T-cell (primary cell): ENCODE measurements at regions not wholly inside any gene's neighbourhood (a gene's known extent, or its start where the extent isn't known, plus 50 kb on each side); places are given as distances from the start of the nearest gene placed in this dataset.

ENCODE experiments used
- ATAC-seq, 4 experiments: fragments of 200-7000 bp in 3 of 4; fragments of 150-1000 bp in 1 of 4; cut with Tn5 transposase; replicated peaks in 1 of 4; 1 replicate in 3 of 4; 2 replicates in 1 of 4; pipeline ENCODE4 v1.10.0; 2021; ENCODE audit warnings: moderate library complexity in 3 of 4, mild to moderate bottlenecking in 2 of 4, moderate number of reproducible peaks in 1 of 4
- CTCF ChIA-PET, 2 donors: fragments of 300-600 bp; sonication (Branson Sonifier 250); formaldehyde crosslinking; loops; one replicate each; lab custom pipeline; 2022; ENCODE audit warnings: antibody characterized with exemption in 2 of 2; lab: Charles Lee
- POLR2A ChIA-PET, 2 donors: fragments of 300-600 bp; sonication (Branson Sonifier 250); formaldehyde crosslinking; loops; one replicate each; lab custom pipeline; 2022; ENCODE audit warnings: antibody characterized with exemption in 2 of 2; lab: Charles Lee
- DNase-seq, 35 experiments: peaks; one replicate each; pipeline versions ENCODE4 v3.0.0 to v3.0.0-alpha.2; 2013 to 2023
- H3K27ac ChIP-seq: one replicate; pipeline ENCODE4 v1.5.1; 2013; ENCODE audit warnings: low read length
- H3K27me3 ChIP-seq, 2 experiments: replicated peaks in 1 of 2; 1 replicate in 1 of 2; 2 replicates in 1 of 2; pipeline versions ENCODE4 v1.6.1 to v1.7.0; 2013; ENCODE audit warnings: low read length in 1 of 2, mixed read lengths in 1 of 2; ENCODE audit not compliant: control insufficient read depth in 2 of 2, insufficient read depth in 2 of 2; ENCODE audit errors: extremely low read depth in 1 of 2
- H3K36me3 ChIP-seq, 2 donors: 1 replicate in 1 of 2; 2 replicates in 1 of 2; pipeline versions ENCODE4 v1.6.1 to v1.7.0; 2013; ENCODE audit warnings: low read length in 1 of 2; ENCODE audit not compliant: control insufficient read depth in 2 of 2, insufficient read depth in 1 of 2; ENCODE audit errors: extremely low read depth in 1 of 2
- H3K4me1 ChIP-seq, 2 experiments: 1 replicate in 1 of 2; 2 replicates in 1 of 2; pipeline versions ENCODE4 v1.6.1 to v1.7.0; 2013; ENCODE audit warnings: low read length in 2 of 2, mixed read lengths in 1 of 2; ENCODE audit not compliant: insufficient read depth in 2 of 2, control insufficient read depth in 1 of 2; ENCODE audit errors: extremely low read depth in 1 of 2
- H3K4me3 ChIP-seq, 2 donors: 1 replicate in 1 of 2; 2 replicates in 1 of 2; pipeline versions ENCODE4 v1.5.1 to v1.7.0; 2013; ENCODE audit warnings: mild to moderate bottlenecking in 2 of 2, low read length in 1 of 2, moderate library complexity in 1 of 2; ENCODE audit not compliant: control insufficient read depth in 1 of 2; ENCODE audit errors: extremely low read depth in 1 of 2
- H3K9me3 ChIP-seq: 2 replicates; pipeline ENCODE4 v1.7.0; 2013
- H3K27ac Mint-ChIP-seq, 2 donors: one replicate each; pipeline ENCODE4 v1.8.0; 2020 to 2021; ENCODE audit warnings: mild to moderate bottlenecking in 2 of 2, mixed read lengths in 2 of 2
- H3K27me3 Mint-ChIP-seq, 2 donors: one replicate each; pipeline ENCODE4 v1.8.0; 2021 to 2022; ENCODE audit warnings: mixed read lengths in 2 of 2
- H3K36me3 Mint-ChIP-seq: one replicate; pipeline ENCODE4 v1.8.0; 2021; ENCODE audit warnings: mixed read lengths
- H3K4me1 Mint-ChIP-seq, 3 donors: one replicate each; pipeline ENCODE4 v1.8.0; 2020 to 2022; ENCODE audit warnings: mixed read lengths in 3 of 3, mild to moderate bottlenecking in 1 of 3
- H3K4me3 Mint-ChIP-seq, 3 donors: one replicate each; pipeline ENCODE4 v1.8.0; 2020 to 2022; ENCODE audit warnings: mild to moderate bottlenecking in 3 of 3, mixed read lengths in 3 of 3, moderate library complexity in 3 of 3
- H3K9me3 Mint-ChIP-seq, 3 donors: one replicate each; pipeline ENCODE4 v1.8.0; 2020 to 2022; ENCODE audit warnings: mixed read lengths in 3 of 3
- WGBS: methylation state at CpG from one replicate; pipeline ENCODE4 v1.1.5; 2013; ENCODE audit warnings: missing lambda C conversion rate; ENCODE audit not compliant: insufficient coverage; 5-methylcytosine and 5-hydroxymethylcytosine counted together

DNA sequence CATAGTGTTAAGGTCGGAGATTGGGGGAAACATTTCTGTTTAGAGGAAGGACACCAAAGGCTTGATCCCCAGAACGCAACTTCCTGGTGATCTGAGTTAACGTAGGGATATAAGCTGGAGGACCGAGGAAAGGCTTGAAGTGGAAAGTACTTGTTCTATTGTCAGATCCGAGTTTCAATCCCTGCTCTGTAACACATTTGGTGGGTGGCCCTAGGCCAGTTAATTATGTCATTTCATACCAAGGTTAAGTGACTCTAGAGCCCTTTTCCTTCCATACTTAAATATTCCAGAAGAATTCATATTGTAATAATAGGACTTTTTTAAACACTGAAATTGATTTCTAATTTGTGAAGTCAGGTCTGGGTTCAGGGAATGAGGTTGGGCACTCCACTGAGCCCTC, 80.9 kb downstream of the RPLP1 start:
- Mint-ChIP-seq H3K9me3 (no peaks in the 10 kb centered on the region), H3K4me1 (no peaks in the 10 kb centered on the region), H3K27me3 (peaks cover 3 to 9% of the 10 kb centered on the region in 2 donors), H3K4me3 (no peak overlapping the region), H3K36me3 (no peaks in the 10 kb centered on the region), H3K27ac (no peak overlapping the region)
- DNase-seq (no peak), ATAC-seq (no peak)
- H3K36me3 ChIP-seq = no peaks in the 10 kb centered on the region
- ChIA-PET POLR2A (no interaction called here), CTCF (no interaction called here)
- no peaks in the 10 kb centered on the region for H3K9me3 ChIP-seq
- WGBS = 73% methylated on average over 2 of the region's 5 CpGs
- H3K4me1 ChIP-seq = no peaks in the 10 kb centered on the region
- H3K27me3 ChIP-seq = peaks cover 0 to 8% of the 10 kb centered on the region in 2 experiments
- no peak overlapping the region for H3K4me3 ChIP-seq
- H3K27ac ChIP-seq = no peak overlapping the region

GRCh38 chr15:69535101-69535638, 82.6 kb downstream of the RPLP1 start:
- 83% methylated on average over 3 of the region's 4 CpGs for WGBS
- no peak overlapping the region for H3K27ac ChIP-seq
- H3K27me3 ChIP-seq = peaks cover 0 to 8% of the 10 kb centered on the region in 2 experiments
- no peak overlapping the region for H3K27ac Mint-ChIP-seq
- DNase-seq = no peak
- H3K9me3 ChIP-seq = no peaks in the 10 kb centered on the region
- CTCF ChIA-PET = no interaction called here
- no peak for ATAC-seq
- H3K36me3 Mint-ChIP-seq = no peaks in the 10 kb centered on the region
- H3K4me3 Mint-ChIP-seq = no peak overlapping the region
- H3K4me3 ChIP-seq = no peak overlapping the region
- POLR2A ChIA-PET = no interaction called here
- no peaks in the 10 kb centered on the region for H3K36me3 ChIP-seq
- no peaks in the 10 kb centered on the region for H3K4me1 ChIP-seq
- no peaks in the 10 kb centered on the region for H3K4me1 Mint-ChIP-seq
- peaks cover 3 to 9% of the 10 kb centered on the region in 2 donors for H3K27me3 Mint-ChIP-seq
- H3K9me3 Mint-ChIP-seq = no peaks in the 10 kb centered on the region

GRCh38 chr15:69535998-69536397, 83.4 kb downstream of the RPLP1 start:
- Mint-ChIP-seq H3K4me1 (no peaks in the 10 kb centered on the region), H3K27me3 (peaks cover 3 to 9% of the 10 kb centered on the region in 2 donors), H3K36me3 (no peaks in the 10 kb centered on the region), H3K27ac (no peak overlapping the region), H3K9me3 (no peaks in the 10 kb centered on the region), H3K4me3 (no peak overlapping the region)
- DNase-seq = no peak
- no peak for ATAC-seq
- Histone ChIP-seq H3K36me3 (no peaks in the 10 kb centered on the region), H3K9me3 (no peaks in the 10 kb centered on the region), H3K27me3 (peaks cover 0 to 11% of the 10 kb centered on the region in 2 experiments), H3K4me1 (no peaks in the 10 kb centered on the region), H3K4me3 (no peak overlapping the region), H3K27ac (no peak overlapping the region)
- POLR2A ChIA-PET = no interaction called here
- WGBS = 81% methylated on average over 2 of the region's 6 CpGs
- CTCF ChIA-PET = no interaction called here

DNA sequence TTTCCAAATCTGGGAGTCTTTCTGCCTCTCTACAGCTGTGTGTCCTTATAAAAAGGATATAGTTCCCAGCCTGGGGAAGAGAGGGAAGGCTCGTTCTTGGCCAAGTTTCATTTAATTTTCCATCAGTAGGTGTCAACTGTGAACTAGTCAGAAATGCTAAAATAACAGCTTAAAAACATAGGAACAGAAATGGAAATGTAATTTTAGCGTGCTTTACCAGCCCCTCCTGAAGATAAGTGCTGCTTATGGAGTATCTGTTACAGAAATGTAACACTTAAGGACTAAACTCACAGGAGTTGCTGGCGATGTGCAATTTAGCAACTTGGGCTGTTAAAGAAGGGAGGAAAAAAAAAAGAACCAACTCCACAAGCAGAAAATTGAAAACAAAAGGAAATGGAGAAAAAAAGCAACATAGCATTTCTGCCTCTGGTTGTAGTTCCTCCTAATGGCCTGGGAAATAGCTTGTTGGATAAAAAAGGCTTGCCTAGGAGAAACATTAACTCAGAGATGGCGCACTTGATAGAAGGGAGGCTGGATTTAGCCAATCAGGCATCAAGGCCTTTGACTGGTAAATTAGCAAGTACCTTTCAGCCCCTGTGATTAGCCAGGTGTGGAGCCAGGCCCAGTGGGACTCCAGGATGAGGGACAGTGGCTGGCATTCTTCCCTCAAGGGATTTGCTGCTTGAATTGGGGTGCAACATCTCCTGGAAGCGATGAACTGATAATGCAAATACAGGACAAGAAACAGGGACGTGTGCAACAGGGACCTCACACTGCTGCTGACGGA, 84.3 kb downstream of the RPLP1 start:
- H3K27ac ChIP-seq = no peak overlapping the region
- ATAC-seq (no peak), DNase-seq (no peak)
- no peaks in the 10 kb centered on the region for H3K4me1 ChIP-seq
- H3K4me3 ChIP-seq = no peak overlapping the region
- no peaks in the 10 kb centered on the region for H3K4me1 Mint-ChIP-seq
- ChIA-PET CTCF (interaction anchor here in 1 of 2 donors (0.6 kb wide), 1 partner anchor 316 kb away, joined by 4 read pairs; no protein-coding TSS in a partner anchor), POLR2A (interaction anchor here in 1 of 2 donors (0.7 kb wide), 1 partner anchor 796 kb away, joined by 3 read pairs; no protein-coding TSS in a partner anchor)
- no peaks in the 10 kb centered on the region for H3K36me3 Mint-ChIP-seq
- H3K9me3 ChIP-seq = no peaks in the 10 kb centered on the region
- H3K4me3 Mint-ChIP-seq = no peak overlapping the region
- no peaks in the 10 kb centered on the region for H3K9me3 Mint-ChIP-seq
- no peaks in the 10 kb centered on the region for H3K36me3 ChIP-seq
- H3K27me3 Mint-ChIP-seq = peaks cover 3 to 9% of the 10 kb centered on the region in 2 donors
- H3K27me3 ChIP-seq = peaks cover 0 to 7% of the 10 kb centered on the region in 2 experiments
- 88% methylated on average over 3 of the region's 7 CpGs for WGBS
- H3K27ac Mint-ChIP-seq = no peak overlapping the region

DNA sequence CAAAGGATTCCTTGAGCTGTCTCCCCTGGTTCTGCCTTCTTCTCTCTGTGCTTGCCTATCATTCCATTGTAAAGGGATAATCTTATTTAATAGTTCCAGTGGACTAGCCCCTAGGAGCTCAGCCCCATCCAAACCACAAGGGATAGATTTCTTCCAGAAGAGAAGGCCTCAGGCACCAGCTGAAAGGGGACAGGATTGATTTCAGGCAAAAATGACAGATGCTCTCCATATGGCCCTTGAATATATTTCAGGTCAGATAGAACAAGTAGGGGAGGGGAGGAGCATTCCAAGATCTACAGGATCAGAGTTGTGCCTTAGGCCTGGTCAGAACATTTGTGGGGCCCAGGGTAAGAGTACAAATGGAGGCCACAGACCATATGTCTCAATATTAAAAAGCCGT, 85.3 kb downstream of the RPLP1 start:
- H3K9me3 Mint-ChIP-seq = no peaks in the 10 kb centered on the region
- H3K4me3 Mint-ChIP-seq = no peak overlapping the region
- no peak for ATAC-seq
- H3K36me3 Mint-ChIP-seq = no peaks in the 10 kb centered on the region
- Histone ChIP-seq H3K9me3 (no peaks in the 10 kb centered on the region), H3K4me3 (no peak overlapping the region), H3K27ac (no peak overlapping the region), H3K27me3 (peaks cover 0 to 6% of the 10 kb centered on the region in 2 experiments), H3K36me3 (no peaks in the 10 kb centered on the region), H3K4me1 (no peaks in the 10 kb centered on the region)
- no peaks in the 10 kb centered on the region for H3K4me1 Mint-ChIP-seq
- DNase-seq = no peak
- WGBS = no CpG with 5 or more reads among the region's 1 CpG
- POLR2A ChIA-PET = no interaction called here
- H3K27ac Mint-ChIP-seq = no peak overlapping the region
- H3K27me3 Mint-ChIP-seq = peaks cover 1 to 6% of the 10 kb centered on the region in 2 donors
- CTCF ChIA-PET = interaction anchor here in 1 of 2 donors (0.7 kb wide), 1 partner anchor 258 kb away, joined by 3 read pairs; no protein-coding TSS in a partner anchor

GRCh38 chr15:69538379-69538778, 85.8 kb downstream of the RPLP1 start:
- H3K9me3 Mint-ChIP-seq = no peaks in the 10 kb centered on the region
- H3K4me1 ChIP-seq = no peaks in the 10 kb centered on the region
- no peak overlapping the region for H3K27ac Mint-ChIP-seq
- H3K27ac ChIP-seq = no peak overlapping the region
- ATAC-seq = no peak
- 79% methylated on average over 2 of the region's 5 CpGs for WGBS
- peaks cover 0 to 7% of the 10 kb centered on the region in 2 donors for H3K27me3 Mint-ChIP-seq
- no peaks in the 10 kb centered on the region for H3K4me1 Mint-ChIP-seq
- no peaks in the 10 kb centered on the region for H3K36me3 ChIP-seq
- peaks cover 0 to 3% of the 10 kb centered on the region in 2 experiments for H3K27me3 ChIP-seq
- no peaks in the 10 kb centered on the region for H3K9me3 ChIP-seq
- CTCF ChIA-PET = no interaction called here
- no peak overlapping the region for H3K4me3 Mint-ChIP-seq
- DNase-seq = no peak
- POLR2A ChIA-PET = no interaction called here
- H3K36me3 Mint-ChIP-seq = no peaks in the 10 kb centered on the region
- no peak overlapping the region for H3K4me3 ChIP-seq
